IPS-18a (cell line): ENCODE measurements at regions not wholly inside any gene's neighbourhood (a gene's known extent, or its start where the extent isn't known, plus 50 kb on each side); places are given as distances from the start of the nearest gene placed in this dataset.
"Not testable (repeated sequence)": the region's sequence is repeated elsewhere in the genome, so short reads cannot be mapped to it uniquely, and the experiment has no call there.

Experiments used
- H3K27ac ChIP-seq: one replicate; pipeline ENCODE4 v1.5.1; 2013; ENCODE audit warnings: low read length
- H3K27me3 ChIP-seq: one replicate; pipeline ENCODE4 v1.6.1; 2013; ENCODE audit warnings: mild to moderate bottlenecking, low read length; ENCODE audit not compliant: control insufficient read depth, insufficient read depth
- H3K36me3 ChIP-seq: one replicate; pipeline ENCODE4 v1.6.1; 2013; ENCODE audit warnings: low read depth, low read length; ENCODE audit not compliant: control insufficient read depth
- H3K4me1 ChIP-seq: one replicate; pipeline ENCODE4 v1.6.1; 2013; ENCODE audit warnings: low read depth, low read length; ENCODE audit not compliant: control insufficient read depth
- H3K4me3 ChIP-seq: one replicate; pipeline ENCODE4 v1.5.1; 2013; ENCODE audit warnings: low read length
- H3K9ac ChIP-seq: one replicate; pipeline ENCODE4 v1.6.1; 2013; ENCODE audit warnings: mild to moderate bottlenecking, low read length, moderate library complexity
- H3K9me3 ChIP-seq: one replicate; pipeline ENCODE4 v1.6.1; 2013; ENCODE audit warnings: low read depth, low read length; ENCODE audit not compliant: control insufficient read depth

DNA sequence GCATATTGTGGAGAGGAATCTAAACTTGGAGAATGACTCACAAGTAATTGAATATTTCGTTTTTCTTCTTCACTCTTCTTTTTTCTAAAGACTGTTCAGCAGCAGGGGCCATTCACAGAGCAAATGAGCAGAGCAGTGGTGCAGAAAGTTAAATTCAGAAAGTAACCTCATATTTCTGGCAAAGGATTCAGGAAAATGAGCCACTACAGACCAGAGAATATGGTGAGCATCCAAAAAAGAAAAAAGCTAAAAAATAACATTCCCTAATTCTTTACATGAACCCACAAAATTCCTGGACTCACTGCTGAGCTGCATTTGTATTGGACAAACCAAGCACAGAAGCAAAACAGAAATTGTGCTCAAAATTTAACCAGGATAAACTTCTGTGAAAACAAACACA is 1486.8 kb upstream of the C9orf72 start:
- no peak overlapping the region for H3K27ac ChIP-seq
- no peaks in the 10 kb centered on the region for H3K36me3 ChIP-seq
- no peak overlapping the region for H3K4me3 ChIP-seq

DNA sequence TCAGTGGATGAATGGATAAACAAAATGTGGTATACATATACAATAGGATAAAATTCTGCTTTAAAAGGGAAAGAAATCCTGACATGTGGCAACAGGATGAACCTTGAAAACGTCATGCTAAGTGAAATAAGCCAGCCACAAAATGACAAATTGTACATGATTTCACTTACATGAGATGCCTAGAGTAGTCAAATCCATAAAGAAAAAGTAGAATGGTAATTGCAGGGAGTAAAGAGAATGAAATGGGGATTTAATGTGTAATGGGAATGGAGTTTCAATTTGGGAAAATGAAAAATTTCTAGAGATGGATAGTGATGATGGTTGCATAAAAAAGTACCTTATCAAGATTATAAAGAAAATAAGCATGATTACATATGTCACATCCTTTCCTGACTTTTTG is 1489.2 kb upstream of the C9orf72 start:
- no peaks in the 10 kb centered on the region for H3K36me3 ChIP-seq
- H3K4me1 ChIP-seq, result no peaks in the 10 kb centered on the region
- no peaks in the 10 kb centered on the region for H3K27me3 ChIP-seq
- H3K9me3 ChIP-seq, result no peaks in the 10 kb centered on the region
- H3K27ac ChIP-seq, result no peak overlapping the region
- H3K9ac ChIP-seq, result no peak overlapping the region
- no peak overlapping the region for H3K4me3 ChIP-seq

More for the DNA sequence above, 1486.8 kb upstream of the C9orf72 start:
- Histone ChIP-seq H3K4me1 (no peaks in the 10 kb centered on the region), H3K27me3 (no peaks in the 10 kb centered on the region), H3K9ac (no peak overlapping the region), H3K9me3 (no peaks in the 10 kb centered on the region)

DNA sequence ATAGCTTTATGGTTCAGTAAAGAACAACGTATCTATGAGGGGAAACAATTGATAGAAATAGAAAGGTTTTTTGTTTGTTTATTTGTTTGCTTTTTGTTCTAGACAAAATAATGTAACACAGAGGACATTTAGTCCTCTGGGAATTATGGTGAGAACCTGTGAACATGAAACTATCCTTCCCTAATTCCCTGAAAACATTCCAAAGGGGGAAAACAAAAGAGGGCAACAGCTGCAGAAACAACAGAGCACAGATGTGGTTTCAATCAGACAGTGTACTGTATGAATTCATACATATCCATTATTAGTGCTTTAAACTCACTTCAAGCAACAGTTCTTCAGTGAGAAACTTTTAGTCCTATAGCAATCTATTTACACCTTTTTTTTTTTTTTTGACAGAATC is 1489.8 kb upstream of the C9orf72 start:
- Histone ChIP-seq H3K27me3 (no peaks in the 10 kb centered on the region), H3K27ac (no peak overlapping the region), H3K9ac (no peak overlapping the region), H3K4me3 (no peak overlapping the region), H3K9me3 (no peaks in the 10 kb centered on the region), H3K4me1 (peaks cover 4% of the 10 kb centered on the region), H3K36me3 (no peaks in the 10 kb centered on the region)

DNA sequence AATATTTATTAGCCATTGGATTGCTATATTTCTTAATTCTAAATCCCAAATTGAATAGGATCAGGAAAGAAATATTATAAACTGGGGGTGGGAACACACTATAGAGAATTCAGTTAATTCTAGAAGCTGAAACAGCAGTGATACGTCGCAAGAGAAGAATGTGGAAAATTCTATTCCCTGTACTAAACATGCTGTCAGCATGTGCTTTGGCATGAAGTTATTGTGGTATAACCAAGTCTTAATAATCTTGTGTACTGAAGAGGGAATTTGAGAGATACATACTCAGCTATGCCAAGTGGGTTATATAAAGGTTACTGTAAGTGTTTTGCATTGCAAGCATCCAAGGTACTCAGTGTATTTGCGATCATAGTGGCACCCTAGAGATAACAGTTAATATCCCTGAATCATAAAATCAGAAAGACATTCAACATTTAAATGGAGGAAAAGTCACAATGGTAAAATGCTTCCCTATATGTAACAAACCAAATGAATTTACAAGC is 1492.9 kb upstream of the C9orf72 start:
- Histone ChIP-seq H3K27ac (no peak overlapping the region), H3K4me1 (peaks cover 7% of the 10 kb centered on the region), H3K9ac (no peak overlapping the region), H3K9me3 (no peaks in the 10 kb centered on the region), H3K36me3 (no peaks in the 10 kb centered on the region), H3K27me3 (no peaks in the 10 kb centered on the region), H3K4me3 (no peak overlapping the region)

DNA sequence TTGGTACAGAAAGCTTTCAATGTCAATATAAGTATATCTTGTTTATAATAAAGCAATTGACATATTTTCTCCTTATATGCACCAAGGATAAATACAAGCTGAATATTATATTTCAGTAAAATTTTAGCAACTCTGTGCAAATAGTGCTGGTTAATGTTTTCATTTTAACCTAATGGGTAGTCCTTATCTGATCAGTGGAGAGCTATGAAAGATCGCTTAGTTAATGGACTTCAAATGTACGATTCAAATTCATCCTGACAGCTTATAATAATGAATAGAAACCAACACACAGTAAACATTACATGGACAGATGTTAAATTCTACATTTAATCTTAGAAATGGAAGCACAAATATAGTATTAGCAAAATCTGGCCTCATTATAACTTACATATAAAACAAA is 1495.2 kb upstream of the C9orf72 start:
- Histone ChIP-seq H3K4me3 (no peak overlapping the region), H3K9ac (no peak overlapping the region), H3K27me3 (no peaks in the 10 kb centered on the region), H3K36me3 (no peaks in the 10 kb centered on the region), H3K27ac (no peak overlapping the region), H3K4me1 (peaks cover 7% of the 10 kb centered on the region), H3K9me3 (no peaks in the 10 kb centered on the region)

DNA sequence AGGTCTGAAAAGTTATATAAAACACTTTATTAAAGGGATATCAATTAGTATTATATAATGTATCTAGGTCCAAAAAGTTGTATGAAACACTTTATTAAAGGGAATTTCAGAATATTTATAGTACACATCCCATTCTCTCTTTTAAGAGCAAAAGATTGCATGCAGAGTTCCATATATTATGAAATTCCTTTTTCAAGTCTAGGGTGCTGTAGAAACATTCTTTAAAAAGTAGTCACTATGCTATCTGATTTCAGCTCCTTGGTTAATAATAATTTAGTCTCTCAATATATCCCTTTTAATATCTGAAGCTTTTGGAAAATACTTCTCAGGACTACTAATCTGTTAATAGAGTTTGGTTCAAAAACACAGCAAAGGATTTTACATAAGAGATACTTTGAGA is 1496.1 kb upstream of the C9orf72 start:
- H3K27ac ChIP-seq, result no peak overlapping the region
- H3K27me3 ChIP-seq, result no peaks in the 10 kb centered on the region
- no peaks in the 10 kb centered on the region for H3K36me3 ChIP-seq
- H3K4me1 ChIP-seq, result peaks cover 7% of the 10 kb centered on the region
- H3K4me3 ChIP-seq, result no peak overlapping the region
- H3K9me3 ChIP-seq, result no peaks in the 10 kb centered on the region
- no peak overlapping the region for H3K9ac ChIP-seq

DNA sequence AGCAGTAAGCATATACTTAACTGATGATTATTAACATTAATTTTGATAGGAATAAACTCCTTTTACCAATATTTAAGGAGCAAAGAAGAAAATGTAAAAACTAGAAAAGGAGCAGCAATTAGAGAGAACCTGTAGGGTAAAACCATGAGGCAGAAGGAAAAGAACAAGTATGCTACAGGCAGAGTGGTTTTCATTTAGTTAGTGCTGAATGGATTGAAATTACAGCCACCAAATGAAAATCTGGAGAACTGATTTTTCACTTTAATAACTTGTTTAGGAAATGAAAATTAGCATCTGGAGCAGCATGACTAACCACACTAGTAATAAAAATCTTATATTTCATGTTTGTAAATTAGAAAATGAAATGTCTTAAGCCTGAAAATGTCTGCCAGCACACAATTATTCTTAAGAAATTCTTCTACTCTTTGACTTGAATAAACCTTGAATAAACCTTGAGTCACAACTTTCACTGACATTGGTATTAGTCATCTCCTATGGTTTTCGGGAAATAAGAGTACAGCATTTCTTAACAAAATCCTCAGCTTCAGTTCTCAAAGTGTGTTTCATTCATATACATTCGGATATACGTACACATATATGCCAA is 1504.9 kb upstream of the C9orf72 start:
- Histone ChIP-seq H3K4me1 (no peaks in the 10 kb centered on the region), H3K9ac (no peak overlapping the region), H3K27me3 (no peaks in the 10 kb centered on the region), H3K9me3 (no peaks in the 10 kb centered on the region), H3K36me3 (no peaks in the 10 kb centered on the region), H3K27ac (no peak overlapping the region), H3K4me3 (no peak overlapping the region)

DNA sequence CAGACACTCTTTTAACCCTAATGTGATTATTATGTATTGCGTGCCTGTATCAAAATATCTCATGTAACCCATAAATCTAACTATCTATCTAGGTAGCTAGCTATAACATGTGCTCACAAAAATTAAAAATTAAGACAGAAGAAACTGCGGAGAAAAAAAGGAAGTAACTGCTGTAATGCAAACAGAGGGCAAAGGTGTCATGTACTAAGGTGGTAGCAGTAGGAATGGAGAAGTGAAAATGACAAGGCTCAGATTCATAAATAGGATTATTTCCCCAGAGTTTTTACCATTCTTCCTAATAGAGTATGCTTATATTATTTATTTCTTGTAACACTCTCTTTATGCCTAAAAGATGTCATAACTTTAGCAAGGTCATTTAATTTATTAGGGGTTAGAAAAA is 1527.5 kb upstream of the C9orf72 start:
- H3K9ac ChIP-seq, result no peak overlapping the region
- H3K27ac ChIP-seq, result no peak overlapping the region
- H3K9me3 ChIP-seq, result no peaks in the 10 kb centered on the region
- no peaks in the 10 kb centered on the region for H3K36me3 ChIP-seq
- H3K27me3 ChIP-seq, result no peaks in the 10 kb centered on the region
- no peaks in the 10 kb centered on the region for H3K4me1 ChIP-seq
- H3K4me3 ChIP-seq, result no peak overlapping the region

DNA sequence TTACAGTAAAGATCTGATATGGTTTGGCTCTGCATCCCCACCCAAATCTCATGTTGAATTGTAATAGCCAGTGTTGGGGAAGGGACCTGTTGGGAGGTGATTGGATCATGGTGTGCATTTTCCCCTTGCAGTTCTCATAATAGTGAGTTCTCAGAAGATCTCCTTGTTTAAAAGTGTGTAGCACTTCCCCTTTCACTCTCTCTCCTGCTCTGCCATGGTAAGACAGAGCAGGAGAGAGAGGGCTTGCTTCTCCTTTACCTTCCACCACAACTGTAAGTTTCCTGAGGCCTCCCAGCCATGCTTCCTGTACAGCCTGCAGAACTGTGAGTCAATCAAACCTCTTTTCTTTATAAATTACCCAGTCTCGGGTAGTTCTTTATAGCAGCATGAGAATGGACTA is 1530.9 kb upstream of the C9orf72 start:
- H3K36me3 ChIP-seq, H3K27me3 ChIP-seq, H3K9me3 ChIP-seq, H3K4me1 ChIP-seq, H3K4me3 ChIP-seq, H3K27ac ChIP-seq, H3K9ac ChIP-seq: not testable (repeated sequence)

DNA sequence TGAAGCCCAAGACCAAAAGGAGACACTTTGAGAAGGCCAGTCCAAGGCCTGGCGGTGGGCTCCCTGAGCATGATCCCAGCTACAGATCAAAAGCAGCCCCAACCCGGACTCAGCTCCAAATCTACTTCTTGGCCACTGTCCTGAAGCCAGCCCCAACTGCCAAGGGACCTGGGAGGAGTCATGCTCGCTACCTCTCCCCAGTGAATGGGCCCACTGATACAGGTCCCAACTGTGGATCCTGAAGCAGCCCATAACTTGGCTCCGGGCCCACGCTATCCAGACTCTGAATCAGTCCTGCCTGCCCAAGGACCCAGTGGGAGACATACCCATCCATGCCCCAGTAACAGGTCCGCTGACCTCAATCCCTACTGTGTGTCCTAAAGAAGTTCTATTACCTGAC is 1545.3 kb upstream of the C9orf72 start:
- Histone ChIP-seq H3K36me3 (no peaks in the 10 kb centered on the region), H3K27ac (no peak overlapping the region), H3K9me3 (no peaks in the 10 kb centered on the region), H3K27me3 (no peaks in the 10 kb centered on the region), H3K9ac (no peak overlapping the region), H3K4me1 (no peaks in the 10 kb centered on the region), H3K4me3 (no peak overlapping the region)

DNA sequence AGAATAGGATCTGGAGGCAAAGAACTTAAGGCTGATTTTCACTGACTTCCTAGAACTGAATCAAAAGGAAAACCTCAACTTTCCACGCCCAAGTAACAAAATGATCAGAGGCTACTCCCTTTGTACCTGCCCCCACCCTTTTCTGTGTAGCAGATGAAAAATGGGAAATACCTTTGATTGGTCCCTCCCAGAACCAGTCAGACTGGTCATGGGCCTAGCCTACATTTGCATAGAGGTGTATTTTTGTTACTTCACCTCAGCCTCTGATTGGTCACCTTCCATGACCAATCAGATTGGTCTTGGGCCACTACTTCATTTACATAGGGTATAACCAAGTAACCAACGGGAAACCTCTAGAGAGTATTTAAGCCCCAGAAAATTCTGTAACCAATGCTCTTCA is 1553.5 kb upstream of the C9orf72 start:
- no peak overlapping the region for H3K27ac ChIP-seq
- peaks cover 40% of the 10 kb centered on the region for H3K9me3 ChIP-seq
- H3K27me3 ChIP-seq, result no peaks in the 10 kb centered on the region
- H3K4me3 ChIP-seq, result no peak overlapping the region
- H3K9ac ChIP-seq, result no peak overlapping the region
- no peaks in the 10 kb centered on the region for H3K36me3 ChIP-seq
- no peaks in the 10 kb centered on the region for H3K4me1 ChIP-seq

DNA sequence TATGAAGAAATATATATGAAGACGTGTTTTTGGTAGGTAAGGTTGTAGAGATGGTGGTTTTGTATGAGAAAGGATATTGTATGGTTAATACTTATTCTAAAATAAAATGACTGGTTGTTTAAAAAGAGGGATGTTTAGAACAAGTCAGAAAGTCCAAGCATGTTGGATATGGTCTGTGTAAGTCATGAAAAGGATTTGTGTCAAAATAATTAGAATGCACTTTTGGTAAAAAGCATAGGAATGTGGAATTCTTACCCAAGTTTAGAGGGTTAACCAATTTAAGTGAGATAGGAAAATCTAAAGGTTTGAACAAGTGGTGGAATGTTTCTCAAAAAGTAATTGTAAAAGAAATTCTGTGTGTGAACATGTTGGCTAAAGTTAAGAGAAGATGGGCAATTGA is 1556.5 kb upstream of the C9orf72 start:
- H3K9me3 ChIP-seq, result peaks cover 40% of the 10 kb centered on the region
- no peaks in the 10 kb centered on the region for H3K27me3 ChIP-seq
- H3K27ac ChIP-seq, result no peak overlapping the region
- H3K36me3 ChIP-seq, result no peaks in the 10 kb centered on the region
- H3K9ac ChIP-seq, result no peak overlapping the region
- H3K4me3 ChIP-seq, result no peak overlapping the region
- H3K4me1 ChIP-seq, result no peaks in the 10 kb centered on the region
